ENCODE measurements at regions not wholly inside any gene's neighbourhood (a gene's known extent, or its start where the extent isn't known, plus 50 kb on each side); places are given as distances from the start of the nearest gene placed in this dataset.
"Not testable (repeated sequence)": the region's sequence is repeated elsewhere in the genome, so short reads cannot be mapped to it uniquely, and the experiment has no call there.

- in situ Hi-C loops (cut with HindIII; ENCODE audit: low pct_ligation_motif_present, low sequenced_read_pairs), result no loop called here
- no peak for TF ChIP-seq CTCF (IDR thresholded peaks at IDR 0.05; ENCODE audit: low read depth, low read length, missing control alignments)
- no peak overlapping the region for H3K4me3 ChIP-seq (ENCODE audit: low read depth, low read length)
- DNase-seq, result no peak
- no peak overlapping the region for H3K27ac ChIP-seq
- no peaks in the 10 kb centered on the region for H3K27me3 ChIP-seq (replicated peaks)
- H3K36me3 ChIP-seq (replicated peaks), result no peaks in the 10 kb centered on the region
These were observed 723.4 kb upstream of the LRRTM4 start for GRCh38 chr2:78245394-78246135.

GRCh38 chr2:78251708-78252107 is 729.5 kb upstream of the LRRTM4 start:
- in situ Hi-C loops (cut with HindIII; ENCODE audit: low pct_ligation_motif_present, low sequenced_read_pairs), result no loop called here
- Histone ChIP-seq H3K4me3 (ENCODE audit: low read depth, low read length) (no peak overlapping the region), H3K36me3 (replicated peaks) (no peaks in the 10 kb centered on the region), H3K27me3 (replicated peaks) (no peaks in the 10 kb centered on the region), H3K27ac (no peak overlapping the region)
- TF ChIP-seq CTCF (IDR thresholded peaks at IDR 0.05; ENCODE audit: low read depth, low read length, missing control alignments), result no peak
- DNase-seq, result no peak

- H3K4me3 ChIP-seq (ENCODE audit: low read depth, low read length), result no peak overlapping the region
- no peak overlapping the region for H3K27ac ChIP-seq
- TF ChIP-seq CTCF (IDR thresholded peaks at IDR 0.05; ENCODE audit: low read depth, low read length, missing control alignments), result no peak
- in situ Hi-C loops (cut with HindIII; ENCODE audit: low pct_ligation_motif_present, low sequenced_read_pairs), result no loop called here
- DNase-seq, result no peak
- H3K27me3 ChIP-seq (replicated peaks), result no peaks in the 10 kb centered on the region
- no peaks in the 10 kb centered on the region for H3K36me3 ChIP-seq (replicated peaks)
These were observed 738.7 kb upstream of the LRRTM4 start for GRCh38 chr2:78260861-78261260.

- in situ Hi-C loops (cut with HindIII; ENCODE audit: low pct_ligation_motif_present, low sequenced_read_pairs), result no loop called here
- H3K27me3 ChIP-seq (replicated peaks), result no peaks in the 10 kb centered on the region
- no peak for DNase-seq
- TF ChIP-seq CTCF (IDR thresholded peaks at IDR 0.05; ENCODE audit: low read depth, low read length, missing control alignments), result no peak
- no peak overlapping the region for H3K27ac ChIP-seq
- no peaks in the 10 kb centered on the region for H3K36me3 ChIP-seq (replicated peaks)
- H3K4me3 ChIP-seq (ENCODE audit: low read depth, low read length), result no peak overlapping the region
These were observed 739.3 kb upstream of the LRRTM4 start for GRCh38 chr2:78261454-78261853.

GRCh38 chr2:78262089-78262488 is 739.9 kb upstream of the LRRTM4 start:
- DNase-seq; H3K36me3 ChIP-seq (replicated peaks); H3K27me3 ChIP-seq (replicated peaks); H3K4me3 ChIP-seq (ENCODE audit: low read depth, low read length); in situ Hi-C loops (cut with HindIII; ENCODE audit: low pct_ligation_motif_present, low sequenced_read_pairs); H3K27ac ChIP-seq: not testable (repeated sequence)

- Histone ChIP-seq H3K4me3 (ENCODE audit: low read depth, low read length) (no peak overlapping the region), H3K36me3 (replicated peaks) (no peaks in the 10 kb centered on the region), H3K27ac (no peak overlapping the region), H3K27me3 (replicated peaks) (no peaks in the 10 kb centered on the region)
- TF ChIP-seq CTCF (IDR thresholded peaks at IDR 0.05; ENCODE audit: low read depth, low read length, missing control alignments), result no peak
- in situ Hi-C loops (cut with HindIII; ENCODE audit: low pct_ligation_motif_present, low sequenced_read_pairs), result no loop called here
- no peak for DNase-seq
These were observed 740.7 kb upstream of the LRRTM4 start for GRCh38 chr2:78262713-78263375.

Measured in brain microvascular endothelial cell (primary cell).